ENCODE measurements at regions not wholly inside any gene's neighbourhood (a gene's known extent, or its start where the extent isn't known, plus 50 kb on each side); places are given as distances from the start of the nearest gene placed in this dataset.

- TF ChIP-seq POLR2A (IDR thresholded peaks at IDR 0.05; ENCODE audit: low read depth, low read length) = no peak
- no peak for TF ChIP-seq POLR2AphosphoS5 (IDR thresholded peaks at IDR 0.05; ENCODE audit: low read depth, low read length)
- no peak for TF ChIP-seq TAF1 (IDR thresholded peaks at IDR 0.05; ENCODE audit: borderline replicate concordance, low read depth, low read length)
These were observed 107.6 kb upstream of the SFSWAP start for GRCh38 chr12:131603106-131603938.

Measured in GM12892 (cell line).